Activated CD8-positive, alpha-beta memory T cell treated with anti-CD3 and anti-CD28 coated beads, Interleukin-2, amount 50 U/mL, for 48 hours (primary cell): ENCODE measurements at regions not wholly inside any gene's neighbourhood (a gene's known extent, or its start where the extent isn't known, plus 50 kb on each side); places are given as distances from the start of the nearest gene placed in this dataset.

Source experiments
- DNase-seq: peaks from one replicate; pipeline ENCODE4 v3.0.0-alpha.2; 2020

DNA sequence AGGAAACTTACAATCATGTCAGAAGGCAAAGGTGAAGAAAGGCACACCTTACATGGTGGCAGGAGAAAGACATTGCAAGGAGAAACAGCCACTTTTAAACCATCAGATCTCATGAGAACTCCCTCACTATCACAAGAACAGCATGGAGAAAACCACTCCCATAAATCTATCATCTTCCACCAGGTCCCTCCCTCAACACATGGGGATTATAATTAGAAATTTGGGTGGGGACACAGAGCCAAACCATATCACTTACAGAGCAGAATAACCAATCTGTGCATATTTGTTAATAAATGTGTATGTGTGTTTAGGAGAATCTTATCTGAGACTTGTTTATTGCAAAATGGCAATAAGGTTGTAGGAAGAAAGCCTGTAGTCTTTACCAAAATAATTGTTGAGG lies 205.2 kb upstream of the ANO3 start:
- no peak for DNase-seq

- DNase-seq: no peak
These were observed 204.6 kb upstream of the ANO3 start for GRCh38 chr11:26127336-26127735.

- no peak for DNase-seq
These were observed 200.5 kb upstream of the ANO3 start for GRCh38 chr11:26131406-26131805.

DNA sequence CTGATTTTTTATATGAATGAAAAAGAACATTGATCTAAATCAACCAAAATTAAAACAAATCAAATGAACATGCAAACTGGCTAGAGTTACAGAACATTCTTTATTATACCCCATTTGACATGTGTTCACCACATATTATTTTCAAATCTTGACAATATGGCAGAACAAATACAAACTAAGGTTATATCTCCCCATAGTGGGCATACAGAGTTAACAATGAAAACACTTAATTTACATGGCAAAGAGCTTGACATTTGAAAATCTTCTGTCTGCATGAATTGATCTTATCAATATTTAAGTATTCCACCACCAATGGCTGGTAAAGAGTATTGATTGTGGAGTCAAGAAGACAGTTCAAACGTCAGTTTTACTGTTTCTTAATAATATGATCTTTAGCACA lies 197.9 kb upstream of the ANO3 start:
- DNase-seq: no peak

GRCh38 chr11:26134481-26135355 lies 197.2 kb upstream of the ANO3 start:
- no peak for DNase-seq

DNA sequence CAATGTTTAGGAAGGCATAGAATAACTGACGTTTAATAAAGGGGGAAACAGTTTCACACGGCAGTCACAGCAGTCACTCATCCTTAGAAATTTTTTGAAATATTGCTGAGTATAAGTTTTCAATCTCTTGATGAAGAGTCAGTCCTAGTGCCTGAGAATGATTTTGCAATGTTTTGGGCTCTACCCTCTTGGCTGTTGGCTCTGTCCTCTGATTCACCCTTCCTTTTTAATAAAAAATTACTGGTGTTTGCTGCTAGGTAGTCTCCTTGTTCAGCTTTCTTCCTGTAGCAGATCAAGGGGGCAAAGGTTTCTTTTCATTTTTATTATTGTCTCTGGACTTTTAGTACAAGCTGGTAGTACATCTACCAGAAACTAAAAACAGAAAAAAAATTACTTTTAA lies 194.3 kb upstream of the ANO3 start:
- DNase-seq: no peak

DNA sequence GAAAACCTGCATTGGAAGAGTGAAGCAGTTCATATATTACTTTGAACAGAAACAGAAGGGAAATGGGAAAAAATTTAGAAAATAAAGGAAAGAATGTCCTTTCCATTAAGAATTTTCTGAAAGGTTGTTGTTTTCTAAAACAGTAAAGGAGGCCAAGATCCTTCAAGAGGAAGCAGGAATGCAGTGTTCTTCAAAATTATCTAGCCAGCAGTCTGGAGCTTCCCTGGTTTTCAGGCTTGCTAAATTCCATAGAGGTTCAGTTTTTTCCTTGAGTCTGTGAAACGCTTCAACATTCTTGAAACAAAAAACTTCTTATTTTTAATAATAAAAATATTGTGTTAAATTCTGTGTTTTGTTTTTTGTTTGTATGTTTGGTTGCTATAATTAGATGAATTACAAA lies 189.0 kb upstream of the ANO3 start:
- DNase-seq: no peak

- no peak for DNase-seq
These were observed 188.2 kb upstream of the ANO3 start for GRCh38 chr11:26143566-26144290.

- DNase-seq: no peak
These were observed 187.6 kb upstream of the ANO3 start for GRCh38 chr11:26144291-26144690.

DNA sequence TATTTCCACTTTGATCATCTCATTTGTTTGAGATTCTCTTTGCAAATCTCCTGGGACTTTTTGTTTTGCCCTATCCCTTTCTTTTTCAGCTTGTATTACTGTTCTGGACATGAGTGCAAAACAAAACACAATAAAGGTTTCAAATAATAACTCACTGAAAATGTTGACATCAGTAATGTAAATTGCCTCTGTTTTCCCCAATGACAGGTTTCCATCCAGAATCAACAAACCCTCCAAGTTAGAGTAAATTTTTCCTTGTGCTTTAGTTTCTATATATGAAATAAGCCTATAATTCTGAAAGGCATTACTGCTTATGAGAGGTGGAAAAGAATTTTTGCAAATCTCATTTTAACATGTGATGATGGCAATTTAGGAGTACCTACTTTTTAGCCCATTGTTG lies 187.0 kb upstream of the ANO3 start:
- no peak for DNase-seq

DNA sequence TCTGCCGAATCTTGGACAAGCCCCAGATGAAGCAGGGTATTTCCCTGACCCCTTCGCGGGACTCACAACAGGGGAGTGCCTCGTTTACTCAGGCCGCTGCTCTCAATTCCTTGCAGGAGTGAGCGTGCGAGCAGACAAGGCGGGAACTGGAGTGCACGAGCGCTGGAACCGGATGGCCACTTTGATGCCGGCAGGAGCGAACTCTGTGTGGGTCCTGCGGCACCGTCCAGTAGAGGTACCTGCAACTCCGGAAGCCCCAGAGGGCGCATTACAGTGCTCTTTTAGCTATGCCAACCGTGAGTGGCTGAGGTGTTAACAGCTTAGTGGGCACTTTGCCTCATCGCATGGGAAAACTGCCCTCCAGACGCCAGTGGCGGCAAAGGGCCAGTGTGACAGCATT lies 182.3 kb upstream of the ANO3 start:
- DNase-seq: no peak

- no peak for DNase-seq
These were observed 181.9 kb upstream of the ANO3 start for GRCh38 chr11:26150031-26150430.

DNA sequence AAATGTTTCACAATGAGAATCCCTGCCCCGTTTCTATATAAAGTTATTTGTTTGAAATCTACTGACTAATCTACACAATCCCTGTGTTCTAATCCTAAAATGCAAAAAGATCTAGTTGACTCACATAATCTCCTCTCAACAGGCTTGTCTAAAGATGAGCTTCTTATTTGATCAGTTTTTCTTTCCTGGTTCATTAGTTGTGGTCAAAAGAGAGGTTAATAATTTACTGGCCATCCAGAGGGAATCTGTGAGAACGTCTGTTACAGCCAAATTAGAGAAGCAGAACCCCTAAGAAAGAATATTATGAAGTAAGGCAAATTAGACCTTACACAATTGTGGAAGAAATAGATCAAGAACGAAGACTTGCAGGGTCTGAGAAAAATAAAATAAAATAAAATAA lies 173.7 kb upstream of the ANO3 start:
- DNase-seq: no peak

DNA sequence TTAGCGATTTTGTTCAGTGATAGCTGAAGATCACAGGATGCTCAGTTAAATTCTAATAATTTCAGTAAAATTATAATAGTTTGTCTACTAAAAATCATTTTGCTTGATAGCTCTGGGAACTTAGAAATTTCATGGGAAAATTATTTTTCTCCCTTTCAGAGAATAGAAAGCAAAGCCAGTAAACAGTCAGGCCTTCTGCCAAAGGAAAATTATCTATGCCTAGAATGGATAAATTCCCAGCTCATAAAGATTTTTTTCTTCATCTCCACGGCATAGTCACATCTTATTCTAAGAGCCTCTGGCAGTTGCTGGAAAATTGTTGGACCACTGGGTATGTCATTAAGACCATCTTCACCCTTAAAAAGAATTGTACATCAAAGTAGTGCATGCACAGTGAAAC lies 169.6 kb upstream of the ANO3 start:
- DNase-seq: no peak

GRCh38 chr11:26186389-26186788 lies 145.5 kb upstream of the ANO3 start:
- no peak for DNase-seq

DNA sequence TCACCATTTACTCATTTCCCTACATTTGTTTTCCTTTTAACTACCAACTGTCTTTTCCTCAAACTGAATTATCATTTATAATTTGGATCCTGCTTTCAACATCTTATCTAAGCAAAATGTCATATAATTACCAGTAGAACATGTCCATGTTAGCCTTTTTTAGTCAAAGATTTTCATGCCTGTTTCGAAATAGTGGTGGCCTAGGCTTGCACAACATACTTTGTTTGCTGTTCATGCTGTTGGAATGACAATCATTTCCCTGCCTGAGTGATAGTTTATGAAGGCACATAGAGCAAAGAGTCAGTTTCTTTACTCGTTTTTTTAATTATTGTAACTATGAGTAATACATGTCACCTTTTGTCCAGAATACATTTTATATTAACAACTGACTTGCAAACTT lies 144.3 kb upstream of the ANO3 start:
- DNase-seq: no peak

GRCh38 chr11:26188554-26188953 lies 143.4 kb upstream of the ANO3 start:
- no peak for DNase-seq

- no peak for DNase-seq
These were observed 140.7 kb upstream of the ANO3 start for GRCh38 chr11:26191193-26191592.

DNA sequence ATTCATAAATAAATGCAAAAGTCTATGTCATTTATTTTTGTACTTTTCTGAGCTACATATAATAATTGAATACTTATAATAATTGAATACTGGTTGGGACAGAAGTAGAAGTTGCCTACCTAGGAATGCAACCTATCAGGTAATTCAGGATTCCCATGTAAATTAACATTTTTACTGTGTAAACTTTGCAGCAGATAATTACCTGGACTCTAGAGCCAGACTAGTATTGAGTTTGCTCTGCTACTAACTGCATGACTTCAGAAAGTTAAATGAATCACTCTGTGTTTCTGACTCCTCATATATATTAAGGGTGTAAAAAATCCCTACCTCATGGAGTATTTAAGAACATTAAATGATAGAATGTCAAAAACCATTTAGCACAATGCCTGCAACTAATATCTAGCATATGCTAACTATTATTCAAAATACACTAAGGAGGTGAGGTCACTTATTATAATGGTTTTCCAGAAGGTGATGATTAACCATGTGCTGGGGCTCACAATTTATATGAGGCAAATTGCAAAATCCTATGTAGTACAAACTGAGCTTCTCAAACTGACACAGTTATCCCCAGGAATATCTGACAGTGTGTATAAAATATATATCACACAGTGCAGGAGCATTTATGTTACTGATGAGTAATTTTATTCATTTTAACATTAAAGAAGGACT lies 138.1 kb upstream of the ANO3 start:
- DNase-seq: no peak

GRCh38 chr11:26194881-26195280 lies 137.0 kb upstream of the ANO3 start:
- no peak for DNase-seq

DNA sequence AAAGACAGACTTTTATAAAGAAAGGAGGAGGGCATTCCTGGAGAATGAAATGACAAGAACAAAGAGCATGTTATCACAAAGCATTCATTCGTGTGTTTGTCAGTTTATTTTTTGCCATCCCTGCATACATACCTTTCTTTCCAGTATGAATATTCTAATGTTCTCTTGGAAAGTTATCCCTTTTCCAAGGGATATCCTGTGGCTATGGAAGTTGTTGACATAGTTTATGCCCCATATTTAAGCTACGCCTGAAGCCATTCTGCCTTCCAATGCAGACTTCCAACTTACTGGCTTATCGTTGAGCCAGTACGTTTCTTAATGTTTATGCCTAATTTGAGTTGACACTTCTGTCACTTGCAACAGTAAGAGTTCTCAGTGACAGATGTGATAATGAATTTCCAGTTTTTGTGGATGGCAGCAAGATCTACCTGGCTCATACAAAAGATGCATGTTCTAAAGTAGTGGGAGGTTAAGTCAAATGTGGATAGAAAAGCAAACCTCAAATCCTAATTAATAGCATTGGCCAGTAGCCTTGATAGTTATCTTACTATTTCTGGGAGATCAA lies 133.3 kb upstream of the ANO3 start:
- no peak for DNase-seq

DNA sequence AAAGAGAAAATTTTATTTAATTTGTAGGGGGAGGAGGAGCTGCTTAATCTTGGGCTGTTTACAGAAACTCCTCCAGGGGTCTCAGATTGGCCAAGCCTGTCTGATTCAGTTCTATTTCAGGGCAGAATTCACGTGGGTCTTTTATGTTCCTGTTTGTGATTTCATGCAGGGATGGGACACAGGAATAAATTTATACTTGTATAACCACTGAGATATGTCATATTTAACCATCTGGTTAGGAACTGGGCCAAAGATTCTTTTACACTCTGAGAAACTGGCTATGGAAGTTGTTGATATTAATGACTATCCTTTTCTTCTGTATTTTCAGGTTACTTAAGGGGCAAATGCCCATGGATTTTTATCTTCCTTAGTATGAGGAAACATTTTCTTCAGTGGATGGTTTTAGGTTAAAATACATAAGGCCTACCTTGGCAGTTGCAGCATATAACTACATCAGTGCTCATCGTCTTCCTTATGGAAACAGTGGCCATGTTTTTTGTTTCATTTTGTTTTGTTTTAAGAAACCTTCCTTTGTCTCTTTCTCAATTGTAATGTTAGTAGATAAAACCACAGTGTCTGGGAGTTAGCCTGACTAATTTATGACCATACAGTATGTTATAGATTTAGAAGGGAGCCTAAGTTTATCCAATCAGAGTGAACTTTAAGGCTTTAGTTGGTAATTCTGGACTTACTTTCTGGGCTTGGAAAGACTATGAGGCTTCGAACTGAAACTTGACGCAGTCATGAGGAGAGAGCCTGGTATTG lies 132.4 kb upstream of the ANO3 start:
- DNase-seq: no peak

DNA sequence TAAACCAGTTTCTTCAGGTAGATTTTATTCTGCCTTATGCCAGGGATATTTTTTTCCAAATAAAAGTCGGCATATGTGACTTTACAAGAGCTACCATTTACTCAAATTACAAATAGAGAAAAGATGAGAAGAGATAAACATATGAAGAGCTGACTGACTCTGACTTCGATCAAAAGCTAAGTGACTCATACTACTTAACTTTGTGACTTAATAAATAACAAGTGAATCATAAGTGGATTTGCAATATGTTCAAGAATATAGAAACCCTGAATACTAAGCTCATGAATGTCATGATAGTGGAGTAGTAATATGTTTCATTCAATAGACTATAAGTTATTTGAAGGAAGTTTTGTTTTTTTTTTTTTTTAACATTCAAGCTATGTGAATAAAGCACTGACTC lies 130.5 kb upstream of the ANO3 start:
- no peak for DNase-seq
